HG03175 (cell line): ENCODE measurements at regions not wholly inside any gene's neighbourhood (a gene's known extent, or its start where the extent isn't known, plus 50 kb on each side); places are given as distances from the start of the nearest gene placed in this dataset.

Experiments
- ATAC-seq: cut with Tn5 transposase; IDR thresholded peaks from one replicate; pipeline ENCODE4 v1.9.1; 2021; ENCODE audit warnings: mild to moderate bottlenecking, moderate library complexity; ENCODE audit not compliant: unreplicated experiment

DNA sequence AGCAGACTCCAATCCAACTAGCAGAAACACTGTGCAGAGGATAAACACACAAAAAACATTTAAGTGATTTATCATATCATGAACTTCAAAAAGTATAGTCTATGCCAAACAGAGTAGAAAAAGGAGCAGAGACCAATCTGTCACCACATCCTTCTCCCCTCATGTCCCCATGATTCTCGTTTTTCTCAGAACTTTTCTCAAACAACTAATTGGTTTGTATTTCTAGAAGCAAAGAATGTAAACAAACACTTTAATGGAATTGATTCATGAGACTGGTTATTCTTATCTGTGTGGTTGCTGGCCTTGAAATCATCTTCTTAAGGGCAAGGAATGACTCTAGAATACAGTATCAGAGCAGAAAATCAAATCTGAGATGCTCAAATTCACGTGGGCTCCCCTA lies 294.2 kb upstream of the THBS1 start:
- ATAC-seq = no peak

DNA sequence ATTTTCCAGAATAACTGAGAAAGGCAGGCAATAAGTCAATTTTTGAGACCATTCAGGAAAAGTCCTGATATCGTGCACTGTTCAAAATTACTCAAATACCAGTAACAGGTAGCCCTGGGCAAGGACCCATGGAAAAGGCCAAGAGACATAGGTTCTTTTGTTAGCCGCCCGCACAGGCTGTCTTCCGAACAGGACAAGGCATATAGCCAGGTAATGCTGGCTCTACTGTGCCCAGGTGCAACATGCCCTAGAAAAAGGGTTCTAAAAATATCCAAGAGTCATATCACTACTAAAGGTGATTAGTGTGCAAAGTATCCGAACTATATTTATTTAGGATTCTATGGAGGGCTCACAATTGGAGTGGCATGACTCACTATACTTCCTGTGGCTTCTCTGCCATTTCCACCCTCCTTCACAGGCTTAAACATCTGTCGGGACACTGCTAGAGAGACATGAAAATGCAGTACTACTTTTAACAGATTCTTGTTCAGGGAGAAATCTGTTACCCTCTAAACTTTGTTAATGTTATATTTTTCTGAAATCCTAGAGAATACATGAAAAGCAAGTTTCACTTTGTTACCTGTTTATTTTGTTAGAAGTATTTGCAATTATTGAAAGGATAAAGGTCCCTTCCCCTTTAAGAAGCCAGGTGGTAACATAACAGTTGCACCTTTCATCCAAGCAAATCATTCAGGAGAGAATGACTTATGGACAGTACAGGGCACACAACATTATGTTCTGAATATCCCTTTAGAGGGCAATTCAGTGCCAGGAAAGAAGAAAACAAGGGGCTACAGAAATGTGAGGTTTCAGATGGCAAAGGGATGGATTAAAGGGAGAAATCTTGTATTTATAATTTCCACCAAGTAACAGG lies 293.3 kb upstream of the THBS1 start:
- no peak for ATAC-seq

DNA sequence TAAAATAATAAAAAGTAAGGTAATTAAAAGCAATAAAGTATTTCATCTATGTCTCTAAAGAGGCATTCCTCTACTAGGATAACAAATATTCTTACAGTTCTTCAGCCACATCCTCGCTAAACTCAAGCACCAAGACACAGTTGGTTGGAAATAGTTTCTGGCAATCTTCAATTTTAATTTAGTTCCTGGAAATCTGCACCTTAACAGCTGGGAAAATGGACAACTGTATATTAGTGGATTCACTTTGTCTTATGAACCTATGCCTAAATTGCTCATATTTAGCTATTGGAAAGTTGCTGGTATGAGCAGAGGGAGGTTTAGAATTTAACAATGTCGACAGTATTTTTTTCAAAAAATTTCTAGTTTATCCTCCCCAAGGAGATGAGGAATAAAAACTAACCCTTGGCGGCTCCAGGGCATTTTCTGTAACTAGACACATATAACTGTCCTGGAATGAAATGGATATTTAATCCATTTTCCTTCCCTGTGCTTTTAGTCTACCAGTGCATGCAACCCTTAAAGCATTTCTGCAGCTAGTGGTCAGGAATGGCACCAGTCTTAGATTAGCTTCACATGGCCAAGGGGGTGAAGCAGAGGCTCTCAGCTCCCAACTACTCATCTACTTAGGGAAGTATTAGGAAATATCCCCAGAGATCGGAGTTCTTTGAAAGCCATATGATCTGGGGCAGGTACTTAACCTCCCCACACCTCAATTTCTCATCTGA lies 290.0 kb upstream of the THBS1 start:
- no peak for ATAC-seq

DNA sequence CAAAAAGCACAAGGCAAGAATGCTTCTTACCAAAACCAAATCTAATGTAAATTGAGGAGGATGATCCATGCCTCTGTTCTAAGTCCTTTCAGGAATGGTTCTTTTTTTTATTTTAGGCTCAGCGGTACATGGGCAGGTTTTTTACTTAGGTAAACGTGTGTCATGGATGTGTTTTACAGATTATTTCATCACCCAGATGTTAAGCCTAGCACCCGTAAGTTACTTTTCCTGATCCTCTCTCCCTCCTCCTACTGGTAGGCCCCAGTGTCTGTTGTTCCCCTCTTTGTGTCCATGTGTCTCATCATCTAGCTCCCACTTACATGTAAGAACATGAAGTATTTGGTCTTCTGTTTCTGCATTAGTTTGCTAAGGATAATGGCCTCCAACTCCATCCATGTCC lies 289.2 kb upstream of the THBS1 start:
- ATAC-seq = no peak

DNA sequence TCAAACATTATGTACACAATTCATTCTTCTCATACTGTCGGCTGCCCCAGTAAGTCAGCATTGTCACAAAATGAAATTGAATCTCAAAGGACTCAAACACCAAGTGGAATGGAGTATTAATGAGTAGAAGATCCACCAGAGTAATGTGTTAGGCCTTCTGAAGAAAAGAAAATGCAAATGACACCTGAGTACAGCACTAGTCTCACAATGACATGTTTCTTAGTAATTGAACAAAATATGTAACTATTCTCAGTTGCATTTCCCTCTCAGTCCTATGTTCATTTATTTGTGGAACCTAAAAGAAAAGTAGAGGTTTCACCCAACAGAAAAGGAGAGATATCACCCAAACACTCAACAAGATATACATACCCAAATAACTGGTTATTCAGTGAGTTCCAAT lies 283.9 kb upstream of the THBS1 start:
- ATAC-seq = no peak

DNA sequence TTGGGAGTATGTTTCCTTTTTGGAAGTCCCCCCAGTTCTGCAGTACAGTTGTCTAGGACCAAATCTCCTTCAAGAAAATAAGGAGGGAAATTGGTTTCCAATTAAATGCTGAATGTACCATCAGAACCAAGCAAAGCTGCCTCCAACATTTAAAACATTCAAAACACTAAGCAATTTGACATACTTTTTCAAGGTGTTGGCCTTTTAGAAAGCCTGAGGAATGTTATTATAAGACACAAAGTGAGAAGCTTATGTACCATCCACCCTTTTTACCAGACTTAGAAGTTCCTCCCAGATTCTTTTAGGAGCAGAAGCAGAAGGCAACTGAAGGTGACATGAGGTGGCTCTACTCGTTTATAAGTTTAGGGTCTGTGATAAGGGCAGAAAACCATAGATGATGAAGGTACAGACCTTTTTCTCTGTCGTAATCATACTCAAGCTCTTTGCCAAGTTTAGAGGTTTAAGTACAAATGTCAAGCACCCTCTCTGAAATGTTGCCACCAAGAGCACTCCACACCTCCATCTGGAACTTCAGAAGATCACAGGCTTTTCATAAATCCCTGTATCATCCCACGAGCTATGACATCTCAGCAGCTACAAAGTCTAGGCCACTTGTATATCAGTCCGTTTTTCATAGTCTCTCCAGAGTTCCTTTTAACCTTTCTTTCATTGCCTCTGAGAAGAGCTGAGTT lies 282.5 kb upstream of the THBS1 start:
- ATAC-seq = no peak

DNA sequence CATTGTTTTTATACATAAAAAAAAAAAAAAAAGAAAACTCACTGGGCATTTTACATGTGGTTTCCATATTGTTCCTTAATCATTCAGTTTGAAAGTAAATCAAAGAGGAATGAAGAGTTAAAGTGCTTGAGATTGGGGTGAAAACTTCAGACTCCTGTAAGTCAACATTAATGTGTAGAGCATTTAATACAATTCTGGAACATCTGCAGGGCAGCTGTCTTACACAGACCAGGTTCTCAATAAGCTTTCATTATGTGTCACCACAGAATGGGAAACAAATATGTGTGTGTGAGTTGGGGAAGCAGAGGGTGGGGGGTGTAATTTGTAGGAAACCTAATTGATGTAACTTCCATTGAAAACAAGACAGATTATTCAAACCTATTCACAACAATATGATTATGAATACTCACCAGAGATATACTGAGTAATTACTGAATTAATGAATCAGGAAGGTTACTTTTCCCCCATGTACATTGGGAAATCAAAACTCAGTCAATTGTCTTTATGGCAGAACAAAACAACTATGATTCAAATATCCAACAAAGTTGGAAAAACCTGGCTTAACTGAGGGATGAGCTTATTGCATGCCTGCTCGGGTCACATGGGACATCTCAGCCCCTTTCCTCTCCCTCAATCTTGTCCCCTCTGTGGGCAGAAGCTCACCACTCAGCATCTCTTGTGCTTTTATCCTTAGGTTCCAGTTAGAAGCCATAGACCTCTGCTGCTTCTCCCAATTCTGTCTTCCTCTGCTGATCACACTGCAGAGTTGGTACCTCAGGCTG lies 281.2 kb upstream of the THBS1 start:
- ATAC-seq = no peak

DNA sequence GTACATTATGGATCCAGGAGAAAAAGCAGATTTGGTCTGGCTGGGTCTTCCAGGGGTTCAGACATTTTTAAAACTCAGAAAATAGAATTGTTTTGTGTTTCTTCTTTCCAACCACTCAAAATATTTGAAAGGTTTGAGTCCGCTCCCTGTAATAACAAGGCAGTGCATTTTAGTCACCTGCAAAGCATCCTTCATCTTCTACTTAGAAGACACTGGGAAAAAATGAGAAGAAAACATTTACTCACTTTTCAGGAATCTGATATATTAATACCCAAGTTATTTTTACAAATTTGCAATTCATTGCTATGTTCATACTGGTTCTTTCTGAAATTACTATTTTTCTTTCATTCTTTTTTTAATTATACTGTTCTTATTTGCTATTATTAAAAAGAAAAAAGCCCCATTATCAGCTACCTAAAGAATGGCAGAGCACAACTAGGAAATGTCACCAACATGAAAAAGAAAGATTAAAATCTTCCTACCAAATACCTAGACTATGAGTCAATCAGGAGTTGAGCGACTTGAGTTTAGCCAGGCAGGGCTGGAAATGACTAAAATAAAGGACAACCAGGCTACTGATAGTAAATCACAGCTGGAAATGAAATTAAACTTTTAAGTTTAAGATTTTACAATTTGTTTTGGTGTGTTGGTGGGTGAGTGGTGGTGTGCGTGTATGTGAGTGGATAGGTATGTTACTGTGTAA lies 280.3 kb upstream of the THBS1 start:
- ATAC-seq = no peak

DNA sequence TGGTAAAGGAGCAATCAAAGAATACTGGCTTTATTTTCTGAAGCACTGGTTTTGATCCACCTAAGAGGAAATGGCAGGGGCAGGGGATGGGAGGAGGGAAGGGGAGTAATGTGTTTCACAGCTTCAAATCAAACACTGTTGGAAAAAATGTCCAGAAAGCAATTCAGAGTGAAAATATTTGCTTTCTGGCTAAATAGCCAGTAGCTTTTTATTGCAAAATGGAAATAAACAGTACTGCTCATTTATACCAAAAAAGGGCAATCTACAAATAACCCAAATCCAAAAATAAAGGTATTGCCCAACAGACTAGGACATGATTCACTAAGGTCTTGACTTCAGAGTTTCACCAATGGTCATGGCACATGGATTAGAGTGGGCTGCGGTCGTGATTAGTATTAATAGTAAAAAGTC lies 279.3 kb upstream of the THBS1 start:
- ATAC-seq = no peak

DNA sequence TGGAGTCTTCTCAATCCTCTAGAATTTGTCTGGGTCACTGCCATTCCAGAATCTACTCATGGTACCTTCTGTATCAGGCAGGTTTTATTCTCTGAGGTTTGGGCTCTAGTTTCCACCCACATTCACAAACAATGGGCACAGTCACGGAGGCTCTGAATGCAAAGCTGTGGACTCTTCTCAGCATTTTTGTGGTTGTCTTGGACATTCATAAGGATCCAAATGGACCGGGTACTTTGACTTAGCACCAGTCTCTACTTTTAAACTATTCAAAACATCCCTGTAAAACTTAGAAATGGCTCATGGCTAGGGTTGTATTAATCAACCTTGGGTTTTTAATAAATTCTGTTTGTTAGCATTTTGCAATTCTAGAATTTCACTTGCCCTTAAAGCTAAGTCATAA lies 277.9 kb upstream of the THBS1 start:
- no peak for ATAC-seq

DNA sequence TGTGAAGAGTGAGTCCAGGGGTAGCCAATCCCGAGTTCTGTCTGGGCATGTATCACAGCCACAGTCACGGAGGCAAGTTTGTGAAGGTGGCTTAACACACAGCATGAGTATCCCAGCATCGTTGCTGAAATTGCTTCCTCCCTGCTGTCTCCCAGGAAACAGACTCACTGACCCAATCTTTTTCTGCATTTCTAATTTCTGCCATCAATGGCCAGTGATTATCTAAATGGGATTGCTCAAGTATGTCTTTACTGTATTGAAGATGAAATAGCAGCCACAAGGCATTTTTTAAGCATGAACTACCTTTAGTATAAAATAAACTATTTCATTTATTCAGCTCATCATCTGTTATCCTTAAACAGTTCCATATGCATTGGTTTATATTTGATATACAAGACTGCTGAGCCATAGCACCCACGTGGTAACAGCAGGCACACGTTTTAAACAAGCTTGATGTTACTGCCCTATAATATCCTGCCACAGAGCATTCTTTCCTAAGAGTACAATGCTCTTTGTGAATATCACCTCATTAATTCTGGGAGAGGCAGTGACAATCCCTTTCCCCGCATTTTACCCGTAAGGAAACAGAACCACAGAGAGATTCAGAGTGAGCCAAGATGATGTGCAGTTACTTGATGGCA lies 276.6 kb upstream of the THBS1 start:
- no peak for ATAC-seq

DNA sequence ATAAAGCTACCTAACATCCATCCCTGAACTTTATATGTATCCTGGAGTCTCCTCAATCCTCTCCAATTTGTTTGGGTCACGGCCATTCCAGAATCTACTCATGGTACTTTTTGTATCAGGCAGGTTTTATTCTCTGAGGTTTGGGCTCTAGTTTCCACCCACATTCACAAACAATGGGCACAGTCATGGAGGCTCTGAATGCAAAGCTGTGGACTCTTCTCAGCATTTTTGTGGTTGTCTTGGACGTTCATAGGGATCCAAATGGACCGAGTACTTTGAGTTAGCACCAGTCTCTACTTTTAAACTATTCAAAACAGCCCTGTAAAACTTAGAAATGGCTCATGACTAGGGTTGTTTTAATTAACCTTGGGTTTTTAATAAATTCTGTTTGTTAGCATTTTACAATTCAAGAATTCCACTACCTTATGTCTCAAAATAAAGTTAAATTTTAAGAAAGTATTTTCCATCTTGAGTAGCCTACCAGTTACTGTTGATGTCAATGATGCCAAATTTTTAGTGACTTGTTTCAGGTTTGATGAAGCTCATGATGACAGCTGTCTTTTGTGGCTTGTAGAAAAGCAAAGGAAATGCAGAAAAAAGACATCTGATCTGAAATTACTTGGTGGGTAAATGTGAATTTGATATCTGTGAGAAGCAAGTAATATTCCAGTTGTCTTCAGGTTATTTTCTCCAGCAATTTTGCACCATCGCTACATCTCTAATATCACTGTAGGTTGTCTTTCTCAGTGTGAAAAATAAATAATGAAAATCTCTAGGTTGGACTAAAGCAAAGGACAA lies 275.7 kb upstream of the THBS1 start:
- no peak for ATAC-seq

DNA sequence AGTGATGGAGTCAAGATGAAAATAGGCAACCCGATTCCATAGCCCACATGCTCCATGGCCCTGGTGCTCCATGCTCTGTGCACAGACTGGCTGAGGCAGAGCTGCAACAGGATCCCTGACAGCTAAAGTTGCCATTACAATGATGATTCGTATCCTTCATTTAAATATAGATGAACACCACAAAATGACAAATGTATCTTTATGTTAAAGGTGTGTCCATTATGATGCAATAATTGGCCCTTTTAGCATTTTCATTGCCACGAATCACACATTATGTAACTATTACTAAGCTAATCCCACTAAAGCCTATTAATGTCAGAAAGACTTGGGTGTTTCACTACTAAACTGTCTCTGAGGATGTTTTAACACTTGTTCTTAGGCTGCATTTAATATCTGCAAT lies 270.2 kb upstream of the THBS1 start:
- ATAC-seq = no peak

DNA sequence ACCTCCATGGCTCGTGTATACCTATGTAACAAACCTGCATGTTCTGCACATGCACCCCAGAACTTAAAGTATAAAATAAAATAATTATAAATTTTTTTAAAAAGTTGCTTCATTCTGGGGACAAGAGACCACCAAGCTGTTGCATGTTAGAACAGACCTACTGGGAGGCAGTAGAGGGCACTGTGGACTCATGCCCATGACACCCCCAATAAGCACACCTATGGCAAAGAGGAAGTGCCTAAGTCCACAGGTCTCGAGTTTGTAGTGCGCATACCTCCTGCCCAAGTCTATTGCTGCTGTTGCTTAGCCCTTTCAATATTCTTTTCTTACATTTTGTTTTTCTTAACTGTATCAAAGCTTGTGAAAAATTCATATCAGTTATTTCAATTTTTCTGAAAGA lies 267.9 kb upstream of the THBS1 start:
- ATAC-seq = no peak

DNA sequence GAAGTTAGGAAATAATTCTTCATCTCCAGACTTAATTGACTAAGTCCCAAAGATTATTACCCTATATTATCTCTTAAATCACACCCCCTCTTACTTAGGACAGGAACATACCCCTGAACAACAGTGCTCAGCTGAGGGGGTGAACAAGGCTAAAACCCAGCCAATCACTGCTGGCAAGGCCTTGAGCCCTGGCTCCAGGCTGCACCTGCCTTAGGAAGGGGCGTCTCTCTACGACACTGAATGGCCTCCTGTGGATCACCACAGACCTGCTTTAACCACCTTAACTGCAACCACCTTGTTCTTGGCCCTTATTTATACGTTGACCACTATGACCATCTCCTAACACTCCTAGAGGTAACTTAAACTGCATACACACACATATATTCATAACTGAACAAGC lies 267.4 kb upstream of the THBS1 start:
- no peak for ATAC-seq

DNA sequence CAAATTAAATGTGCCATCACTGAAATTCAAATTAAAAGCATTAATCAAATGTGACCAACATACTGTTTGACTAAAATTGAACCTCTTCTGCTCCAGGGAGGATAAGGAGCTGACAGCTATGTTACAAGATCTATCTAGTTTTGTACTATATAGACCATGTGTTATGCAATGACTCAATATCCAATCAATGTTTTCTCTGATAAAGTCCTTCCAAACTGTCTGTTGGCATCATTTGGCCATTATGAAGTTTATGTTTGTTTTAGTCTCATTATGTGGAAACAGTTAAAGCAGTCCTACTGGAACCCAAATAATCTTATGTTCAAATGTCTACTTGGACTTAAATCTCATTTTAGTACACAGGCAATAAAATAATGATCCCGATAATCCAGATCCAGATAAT lies 267.0 kb upstream of the THBS1 start:
- no peak for ATAC-seq

DNA sequence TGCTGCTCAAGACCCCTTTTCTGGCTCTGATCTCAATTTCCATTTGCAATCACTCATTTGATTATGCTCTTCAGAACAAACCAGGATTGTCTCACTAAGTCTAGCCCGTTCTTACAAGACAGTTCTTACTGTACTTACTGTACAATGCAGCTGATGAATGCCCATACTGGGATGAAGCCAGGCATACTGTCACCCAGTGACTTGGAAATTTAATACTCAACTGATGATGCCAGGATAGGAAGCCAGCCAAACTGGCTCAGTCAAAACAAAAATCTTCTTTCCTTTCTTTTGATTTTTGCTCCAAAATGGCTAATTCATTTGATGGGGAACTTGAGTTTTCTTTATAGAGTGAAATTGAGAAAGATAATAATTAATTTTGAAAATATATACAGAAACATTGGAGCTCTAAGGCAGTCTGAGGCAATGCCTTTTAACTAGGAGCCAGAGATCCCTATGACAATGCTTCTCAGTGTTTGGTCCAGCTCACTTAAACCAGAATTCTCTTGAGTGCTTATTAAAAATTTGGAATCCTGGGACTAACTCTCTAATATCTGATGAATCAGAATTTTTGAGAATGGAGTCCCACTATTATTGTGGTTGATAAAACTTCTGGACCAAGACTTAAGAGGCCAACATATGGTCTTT lies 265.6 kb upstream of the THBS1 start:
- ATAC-seq = no peak

DNA sequence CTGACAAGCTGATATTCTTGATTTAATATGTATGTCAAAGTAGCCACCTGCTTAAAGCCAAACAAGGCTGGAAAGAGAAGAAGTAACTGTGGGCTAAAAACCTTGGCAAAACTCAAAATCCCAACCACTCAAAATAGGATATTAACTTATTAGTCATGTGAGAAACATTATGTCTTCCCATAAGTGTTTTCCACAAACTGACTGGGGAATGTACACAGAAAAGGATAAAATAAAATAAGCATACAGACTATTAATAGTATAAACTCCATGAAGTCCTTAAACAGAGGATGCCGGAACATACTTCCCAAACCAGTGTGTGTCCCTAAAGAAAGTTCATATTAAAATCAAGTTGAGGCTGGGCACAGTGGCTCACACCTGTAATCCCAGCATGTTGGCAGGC lies 263.7 kb upstream of the THBS1 start:
- ATAC-seq = no peak

DNA sequence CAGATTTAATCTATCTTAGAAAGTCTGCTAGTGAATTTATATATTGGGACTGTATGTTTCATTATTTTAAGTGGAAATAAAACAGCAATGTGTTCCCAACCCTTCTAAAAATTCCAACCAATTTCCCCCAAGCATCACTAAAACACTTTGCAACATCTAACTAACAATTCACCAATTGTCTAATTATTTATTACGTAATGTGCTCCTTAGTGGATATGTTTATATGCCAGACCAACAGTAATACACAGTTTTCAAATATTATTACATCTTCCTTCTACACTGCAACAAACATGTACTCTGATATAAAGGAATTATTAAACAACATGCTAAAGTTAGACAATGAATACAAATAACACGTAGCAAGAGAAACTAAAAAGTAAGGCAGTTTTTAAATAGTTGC lies 262.6 kb upstream of the THBS1 start:
- ATAC-seq = no peak
